ENCODE measurements at regions not wholly inside any gene's neighbourhood (a gene's known extent, or its start where the extent isn't known, plus 50 kb on each side); places are given as distances from the start of the nearest gene placed in this dataset.

- TF ChIP-seq EZH2phosphoT487 (IDR thresholded peaks at IDR 0.05) (no peak), CTCF (IDR thresholded peaks at IDR 0.05) (no peak)
These were observed 420.7 kb upstream of the USP24 start for GRCh38 chr1:55635856-55636255.

All from neural progenitor cell (in vitro differentiated cells).